Kidney (tissue), 13 donors: ENCODE measurements at regions not wholly inside any gene's neighbourhood (a gene's known extent, or its start where the extent isn't known, plus 50 kb on each side); places are given as distances from the start of the nearest gene placed in this dataset.

Source experiments
- DNase-seq, 5 donors: peaks; one replicate each; pipeline ENCODE4 v3.0.0-alpha.2; 2013 to 2020
- FAIRE-seq: peaks from 2 replicates; lab custom pipeline; 2012; peaks lifted over from hg19 to GRCh38; lab: Jason Lieb, UNC
- H3K27ac ChIP-seq, 2 donors: one replicate each; pipeline ENCODE4 v1.7.0; 2013; ENCODE audit warnings: low read depth in 2 of 2, low read length in 2 of 2, inconsistent platforms in 1 of 2
- H3K27me3 ChIP-seq: one replicate; pipeline ENCODE4 v1.7.1; 2013; ENCODE audit warnings: low read length, inconsistent platforms; ENCODE audit not compliant: control insufficient read depth, insufficient read depth
- H3K36me3 ChIP-seq, 3 donors: one replicate each; pipeline versions ENCODE4 v1.7.0 to v1.7.1; 2013; ENCODE audit warnings: low read length in 3 of 3, control low read depth in 1 of 3, inconsistent platforms in 1 of 3; ENCODE audit not compliant: insufficient read depth in 3 of 3, control insufficient read depth in 2 of 3
- H3K4me1 ChIP-seq, 3 donors: one replicate each; pipeline versions ENCODE4 v1.7.0 to v1.7.1; 2013; ENCODE audit warnings: low read length in 3 of 3, inconsistent platforms in 1 of 3, low read depth in 1 of 3; ENCODE audit not compliant: control insufficient read depth in 2 of 3, insufficient read depth in 2 of 3
- H3K4me3 ChIP-seq, 3 donors: one replicate each; pipeline versions ENCODE4 v1.7.0 to v1.8.1; 2013; ENCODE audit warnings: low read length in 3 of 3, control low read depth in 1 of 3, inconsistent platforms in 1 of 3
- H3K9ac ChIP-seq, 3 donors: one replicate each; pipeline versions ENCODE4 v1.7.0 to v1.7.1; 2013; ENCODE audit warnings: low read length in 3 of 3, control low read depth in 1 of 3, inconsistent platforms in 1 of 3
- H3K9me3 ChIP-seq, 3 donors: one replicate each; pipeline versions ENCODE4 v1.7.0 to v1.7.1; 2013; ENCODE audit warnings: low read length in 3 of 3, control low read depth in 1 of 3, inconsistent platforms in 1 of 3; ENCODE audit not compliant: control insufficient read depth in 2 of 3, insufficient read depth in 1 of 3
- CTCF ChIP-seq: IDR thresholded peaks from 3 replicates; pipeline ENCODE4 v1.5.1; 2012; ENCODE audit warnings: mild to moderate bottlenecking, moderate library complexity, borderline replicate concordance; ENCODE audit not compliant: insufficient read depth; ENCODE audit errors: extremely low read depth
- intact Hi-C: fragments of 100-400 bp; cut with DNase I; formaldehyde crosslinking; loops from one replicate; pipeline ENCODE4 v1.11.1; 2022
- donor health status: control.
- donor health status: control.
- donor health status: control.
- donor health status: control.
- donor health status: control.
- donor health status: DM: yes; HTN: yes; CAD: no.
- donor health status: Normal renal cell carcinoma (clear cell type).

GRCh38 chr20:24895431-24895830 lies 53.6 kb upstream of the CST7 start:
- no peak for FAIRE-seq
- no peak for TF ChIP-seq CTCF
- no peaks in the 10 kb centered on the region for H3K36me3 ChIP-seq
- DNase-seq = no peak
- peaks cover 0 to 7% (median 0%) of the 10 kb centered on the region in 3 donors for H3K9me3 ChIP-seq
- H3K27me3 ChIP-seq = no peaks in the 10 kb centered on the region
- H3K27ac ChIP-seq = no peak overlapping the region
- H3K4me1 ChIP-seq = no peaks in the 10 kb centered on the region
- intact Hi-C loops = no loop called here
- H3K4me3 ChIP-seq = no peak overlapping the region
- H3K9ac ChIP-seq = no peak overlapping the region

DNA sequence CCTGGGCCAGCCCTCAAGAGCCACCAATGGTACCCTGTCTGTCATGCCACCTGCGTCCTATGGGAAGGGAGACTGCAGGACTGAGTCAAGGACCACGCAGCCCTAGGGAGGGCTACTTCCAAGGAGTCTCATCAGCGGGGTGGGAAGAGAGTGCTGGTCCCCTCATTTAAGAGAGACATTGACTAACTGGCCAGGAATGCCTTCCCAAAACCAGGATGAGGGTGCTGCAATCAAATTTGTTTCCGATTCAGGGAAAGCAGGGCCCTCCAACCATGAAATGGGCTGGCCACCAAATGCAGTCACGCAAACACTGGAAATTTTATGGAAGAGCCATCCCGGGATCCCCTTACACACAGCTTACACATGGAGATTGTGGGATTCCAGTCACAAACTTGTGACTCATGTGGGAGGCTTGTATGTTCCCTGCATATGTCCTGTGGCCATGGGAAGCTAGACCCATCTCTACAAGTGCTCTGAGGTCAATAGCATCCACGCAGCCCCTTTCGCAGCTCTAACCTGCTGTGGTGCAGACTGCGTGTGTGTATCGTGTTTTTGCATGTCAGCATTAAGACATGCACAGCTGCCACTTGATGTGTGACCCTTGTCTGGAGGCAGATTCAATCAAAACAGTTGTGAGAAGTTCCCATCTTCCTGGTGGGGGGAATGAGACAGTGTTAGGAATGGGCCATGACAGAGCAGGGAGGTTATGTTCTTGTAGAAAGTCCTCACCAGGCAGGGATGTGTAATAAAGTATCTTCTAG lies 53.0 kb upstream of the CST7 start:
- TF ChIP-seq CTCF = no peak
- FAIRE-seq (no peak), DNase-seq (no peak)
- intact Hi-C loops = no loop called here
- no peak overlapping the region for H3K9ac ChIP-seq
- peaks cover 0 to 7% (median 0%) of the 10 kb centered on the region in 3 donors for H3K9me3 ChIP-seq
- no peaks in the 10 kb centered on the region for H3K4me1 ChIP-seq
- H3K27ac ChIP-seq = no peak overlapping the region
- no peaks in the 10 kb centered on the region for H3K36me3 ChIP-seq
- H3K27me3 ChIP-seq = no peaks in the 10 kb centered on the region
- no peak overlapping the region for H3K4me3 ChIP-seq

DNA sequence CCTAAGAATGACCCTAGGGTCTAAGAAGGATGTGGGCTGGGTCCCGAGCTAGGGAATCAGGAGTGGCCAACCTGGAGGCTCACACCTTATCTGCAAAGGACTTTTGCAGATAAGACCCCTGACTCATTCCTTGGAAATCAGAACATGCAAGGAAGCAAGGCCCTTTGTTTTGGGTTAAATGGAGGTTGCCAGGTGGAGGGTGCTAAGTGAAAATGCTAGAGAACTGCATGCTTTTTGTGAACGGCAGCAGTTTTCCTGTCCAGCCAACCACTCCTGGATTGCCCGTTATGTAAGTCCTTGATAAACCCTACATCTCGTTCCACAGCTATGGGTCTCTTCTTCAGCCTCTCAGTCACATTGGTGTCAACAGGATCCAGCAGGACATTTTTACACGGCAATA lies 52.1 kb upstream of the CST7 start:
- no peaks in the 10 kb centered on the region for H3K4me1 ChIP-seq
- intact Hi-C loops = no loop called here
- FAIRE-seq (no peak), DNase-seq (no peak)
- H3K9me3 ChIP-seq = peaks cover 0 to 7% (median 0%) of the 10 kb centered on the region in 3 donors
- H3K9ac ChIP-seq = no peak overlapping the region
- H3K4me3 ChIP-seq = no peak overlapping the region
- H3K36me3 ChIP-seq = no peaks in the 10 kb centered on the region
- H3K27me3 ChIP-seq = no peaks in the 10 kb centered on the region
- H3K27ac ChIP-seq = no peak overlapping the region
- no peak for TF ChIP-seq CTCF
